SK-N-SH (cell line): ENCODE measurements at regions not wholly inside any gene's neighbourhood (a gene's known extent, or its start where the extent isn't known, plus 50 kb on each side); places are given as distances from the start of the nearest gene placed in this dataset.

Experiments used
- CTCF ChIA-PET: fragments of 300-600, 350-600 bp; formaldehyde crosslinking; extraction: SDS; loops from one replicate; lab custom pipeline; 2021; lab: Yijun Ruan, JAX
- POLR2A ChIA-PET: fragments of 350-600 bp; sonication (Branson Sonifier 250); formaldehyde crosslinking; extraction: SDS; loops from one replicate; lab custom pipeline; 2020; ENCODE audit warnings: antibody characterized with exemption, inconsistent platforms; lab: Yijun Ruan, JAX
- DNase-seq: peaks from one replicate; pipeline ENCODE4 v3.0.0; 2012
- H2AFZ ChIP-seq: fragments of 200-600 bp; sonication (generic); 2 replicates; pipeline ENCODE4 v1.8.1; 2016; ENCODE audit warnings: antibody characterized with exemption, mild to moderate bottlenecking, low read depth
- H3F3A ChIP-seq: fragments of 200-600 bp; sonication (generic); replicated peaks from 2 replicates; pipeline ENCODE3; 2016; ENCODE audit warnings: antibody characterized with exemption, mild to moderate bottlenecking; ENCODE audit not compliant: insufficient read depth
- H3K27ac ChIP-seq, 2 experiments: fragments of 200-500 bp in 1 of 2; fragments of 200-600 bp in 1 of 2; sonication (Bioruptor generic) in 1 of 2; sonication (generic), shearing (Covaris generic) in 1 of 2; 2 replicates each; pipeline versions ENCODE4 v1.5.1 to v1.6.1; 2014 to 2016; ENCODE audit warnings: low read depth in 2 of 2, inconsistent platforms in 1 of 2, low read length in 1 of 2, mild to moderate bottlenecking in 1 of 2, mixed read lengths in 1 of 2
- H3K27me3 ChIP-seq: fragments of 200-600 bp; sonication (generic), shearing (Covaris generic); 2 replicates; pipeline ENCODE4 v1.6.1; 2016; ENCODE audit warnings: mixed run types; ENCODE audit not compliant: insufficient read depth
- H3K36me3 ChIP-seq, 2 experiments: fragments of 200-500 bp in 1 of 2; fragments of 200-600 bp in 1 of 2; sonication (Bioruptor generic) in 1 of 2; sonication (generic) in 1 of 2; replicated peaks in 1 of 2; 2 replicates each; pipeline versions ENCODE3 to v1.5.1; 2014 to 2016; ENCODE audit warnings: low read length in 1 of 2, mild to moderate bottlenecking in 1 of 2; ENCODE audit not compliant: insufficient read depth in 2 of 2, control insufficient read depth in 1 of 2
- H3K4me1 ChIP-seq, 2 experiments: fragments of 200-500 bp in 1 of 2; fragments of 200-600 bp in 1 of 2; sonication (Bioruptor generic) in 1 of 2; sonication (generic), shearing (Covaris generic) in 1 of 2; 2 replicates each; pipeline versions ENCODE4 v1.5.1 to v1.6.1; 2014 to 2016; ENCODE audit warnings: low read depth in 1 of 2, low read length in 1 of 2, mixed run types in 1 of 2; ENCODE audit not compliant: insufficient read depth in 2 of 2, control insufficient read depth in 1 of 2
- H3K4me2 ChIP-seq: fragments of 200-600 bp; sonication (generic), shearing (Covaris generic); 2 replicates; pipeline ENCODE4 v1.6.1; 2017; ENCODE audit warnings: mixed run types
- H3K4me3 ChIP-seq, 2 experiments: fragments of 200-500 bp in 1 of 2; fragments of 200-600 bp in 1 of 2; sonication (Bioruptor generic) in 1 of 2; sonication (generic), shearing (Covaris generic) in 1 of 2; 2 replicates each; pipeline versions ENCODE4 v1.5.1 to v1.8.1; 2014 to 2016; ENCODE audit warnings: low read depth in 2 of 2, inconsistent platforms in 1 of 2, low read length in 1 of 2, mild to moderate bottlenecking in 1 of 2, mixed read lengths in 1 of 2, moderate library complexity in 1 of 2
- H3K79me2 ChIP-seq: fragments of 200-600 bp; sonication (generic); 2 replicates; pipeline ENCODE4 v1.8.1; 2017; ENCODE audit warnings: mild to moderate bottlenecking; ENCODE audit not compliant: insufficient read depth
- H3K9ac ChIP-seq: fragments of 200-600 bp; sonication (generic); 2 replicates; pipeline ENCODE4 v1.6.1; 2017; ENCODE audit warnings: mixed run types
- H3K9me2 ChIP-seq: fragments of 200-600 bp; sonication (generic); 2 replicates; pipeline ENCODE4 v1.6.1; 2017; ENCODE audit warnings: mixed run types
- H3K9me3 ChIP-seq: fragments of 200-600 bp; sonication (generic); 2 replicates; pipeline ENCODE4 v1.6.1; 2017; ENCODE audit warnings: mixed run types, mild to moderate bottlenecking, moderate library complexity
- H4K20me1 ChIP-seq: fragments of 200-600 bp; sonication (generic); 2 replicates; pipeline ENCODE4 v1.6.1; 2017; ENCODE audit warnings: mild to moderate bottlenecking, mixed run types; ENCODE audit not compliant: insufficient read depth
- CHD2 ChIP-seq: fragments of 150-350 bp; IDR thresholded peaks from 2 replicates; pipeline ENCODE4 v1.6.1; 2018; ENCODE audit warnings: low read length; ENCODE audit not compliant: partially characterized antibody
- ELF1 ChIP-seq: IDR thresholded peaks from 2 replicates; pipeline ENCODE4 v1.4.0; 2012
- FOSL2 ChIP-seq: IDR thresholded peaks from 2 replicates; pipeline ENCODE4 v1.4.0; 2012; ENCODE audit warnings: low read depth, mild to moderate bottlenecking, moderate library complexity, borderline replicate concordance
- FOXM1 ChIP-seq: IDR thresholded peaks from 2 replicates; pipeline ENCODE4 v1.4.0; 2012; ENCODE audit warnings: low read depth, mild to moderate bottlenecking
- GABPA ChIP-seq: IDR thresholded peaks from 2 replicates; pipeline ENCODE4 v1.4.0; 2012; ENCODE audit warnings: low read depth, mild to moderate bottlenecking
- GATA2 ChIP-seq: sonication (generic); formaldehyde crosslinking; IDR thresholded peaks from 2 replicates; pipeline ENCODE4 v1.5.0; 2020; ENCODE audit warnings: mild to moderate bottlenecking, missing genetic modification reagents
- MEF2A ChIP-seq: IDR thresholded peaks from 2 replicates; pipeline ENCODE4 v1.4.0; 2012; ENCODE audit warnings: low read depth, borderline replicate concordance
- NFIC ChIP-seq: IDR thresholded peaks from 2 replicates; pipeline ENCODE4 v1.4.0; 2012; ENCODE audit warnings: borderline replicate concordance
- POLR2AphosphoS5 ChIP-seq: IDR thresholded peaks from 2 replicates; pipeline ENCODE4 v1.6.1; 2012; ENCODE audit warnings: low read depth, low read length
- RAD21 ChIP-seq: IDR thresholded peaks from 2 replicates; pipeline ENCODE4 v1.6.1; 2012; ENCODE audit warnings: mild to moderate bottlenecking, low read length
- RCOR1 ChIP-seq: fragments of 150-350 bp; IDR thresholded peaks from 2 replicates; pipeline ENCODE4 v1.6.1; 2017; ENCODE audit warnings: antibody characterized with exemption, low read length
- REST ChIP-seq: IDR thresholded peaks from 2 replicates; pipeline ENCODE4 v1.6.1; 2012; ENCODE audit warnings: mild to moderate bottlenecking, low read depth, low read length, moderate library complexity
- SIN3A ChIP-seq: IDR thresholded peaks from 2 replicates; pipeline ENCODE4 v1.6.1; 2012; ENCODE audit warnings: low read depth, mild to moderate bottlenecking, low read length, moderate library complexity, borderline replicate concordance
- TEAD4 ChIP-seq: IDR thresholded peaks from 2 replicates; pipeline ENCODE4 v1.4.0; 2012; ENCODE audit warnings: mild to moderate bottlenecking, borderline replicate concordance; ENCODE audit not compliant: insufficient read depth
- USF2 ChIP-seq: fragments of 150-350 bp; IDR thresholded peaks from 2 replicates; pipeline ENCODE4 v1.6.1; 2017; ENCODE audit warnings: antibody characterized with exemption, low read length, low read depth, borderline replicate concordance
- YY1 ChIP-seq: IDR thresholded peaks from 2 replicates; pipeline ENCODE4 v1.4.0; 2012; ENCODE audit warnings: low read depth, mild to moderate bottlenecking
- WGBS: methylation state at CpG from one replicate; pipeline ENCODE4 v1.1.6; 2017; ENCODE audit warnings: low lambda C conversion rate; 5-methylcytosine and 5-hydroxymethylcytosine counted together
- TF ChIP-seq, protein P1 (sequence below): fragments of 150-350 bp; IDR thresholded peaks from 2 replicates; pipeline ENCODE4 v1.6.1; 2016; ENCODE audit warnings: mild to moderate bottlenecking, low read depth, low read length
- TF ChIP-seq, protein P2 (sequence below): IDR thresholded peaks from 2 replicates; pipeline ENCODE4 v1.4.0; 2012; ENCODE audit warnings: low read depth, borderline replicate concordance
- TF ChIP-seq, protein P3 (sequence below): IDR thresholded peaks from 2 replicates; pipeline ENCODE4 v1.4.0; 2012; ENCODE audit warnings: low read depth, borderline replicate concordance

GRCh38 chr17:31674305-31674704 lies 184.7 kb downstream of the COPRS start (continued):
- TF ChIP-seq, protein P1, sequence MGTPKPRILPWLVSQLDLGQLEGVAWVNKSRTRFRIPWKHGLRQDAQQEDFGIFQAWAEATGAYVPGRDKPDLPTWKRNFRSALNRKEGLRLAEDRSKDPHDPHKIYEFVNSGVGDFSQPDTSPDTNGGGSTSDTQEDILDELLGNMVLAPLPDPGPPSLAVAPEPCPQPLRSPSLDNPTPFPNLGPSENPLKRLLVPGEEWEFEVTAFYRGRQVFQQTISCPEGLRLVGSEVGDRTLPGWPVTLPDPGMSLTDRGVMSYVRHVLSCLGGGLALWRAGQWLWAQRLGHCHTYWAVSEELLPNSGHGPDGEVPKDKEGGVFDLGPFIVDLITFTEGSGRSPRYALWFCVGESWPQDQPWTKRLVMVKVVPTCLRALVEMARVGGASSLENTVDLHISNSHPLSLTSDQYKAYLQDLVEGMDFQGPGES: no peak
- TF ChIP-seq TEAD4 (peak; percentile 89), MEF2A (no peak; the same call in 1 of the 2 replicates), YY1 (no peak), FOXM1 (0 out of 2 replicates have a peak, but pooled peaks have one; percentile 30), FOSL2 (peak; percentile 85; the same call in 1 of the 2 replicates), SIN3A (no peak), GATA2 (no peak), NFIC (peak; percentile 91), GABPA (no peak), CHD2 (no peak), USF2 (no peak), POLR2AphosphoS5 (no peak; the same call in 1 of the 2 replicates), RAD21 (no peak), ELF1 (no peak)
- TF ChIP-seq, protein P2, sequence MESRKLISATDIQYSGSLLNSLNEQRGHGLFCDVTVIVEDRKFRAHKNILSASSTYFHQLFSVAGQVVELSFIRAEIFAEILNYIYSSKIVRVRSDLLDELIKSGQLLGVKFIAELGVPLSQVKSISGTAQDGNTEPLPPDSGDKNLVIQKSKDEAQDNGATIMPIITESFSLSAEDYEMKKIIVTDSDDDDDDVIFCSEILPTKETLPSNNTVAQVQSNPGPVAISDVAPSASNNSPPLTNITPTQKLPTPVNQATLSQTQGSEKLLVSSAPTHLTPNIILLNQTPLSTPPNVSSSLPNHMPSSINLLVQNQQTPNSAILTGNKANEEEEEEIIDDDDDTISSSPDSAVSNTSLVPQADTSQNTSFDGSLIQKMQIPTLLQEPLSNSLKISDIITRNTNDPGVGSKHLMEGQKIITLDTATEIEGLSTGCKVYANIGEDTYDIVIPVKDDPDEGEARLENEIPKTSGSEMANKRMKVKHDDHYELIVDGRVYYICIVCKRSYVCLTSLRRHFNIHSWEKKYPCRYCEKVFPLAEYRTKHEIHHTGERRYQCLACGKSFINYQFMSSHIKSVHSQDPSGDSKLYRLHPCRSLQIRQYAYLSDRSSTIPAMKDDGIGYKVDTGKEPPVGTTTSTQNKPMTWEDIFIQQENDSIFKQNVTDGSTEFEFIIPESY: 0 out of 2 replicates have a peak, but pooled peaks have one; percentile 17
- TF ChIP-seq, protein P3, sequence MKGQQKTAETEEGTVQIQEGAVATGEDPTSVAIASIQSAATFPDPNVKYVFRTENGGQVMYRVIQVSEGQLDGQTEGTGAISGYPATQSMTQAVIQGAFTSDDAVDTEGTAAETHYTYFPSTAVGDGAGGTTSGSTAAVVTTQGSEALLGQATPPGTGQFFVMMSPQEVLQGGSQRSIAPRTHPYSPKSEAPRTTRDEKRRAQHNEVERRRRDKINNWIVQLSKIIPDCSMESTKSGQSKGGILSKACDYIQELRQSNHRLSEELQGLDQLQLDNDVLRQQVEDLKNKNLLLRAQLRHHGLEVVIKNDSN: no peak

GRCh38 chr17:31673076-31673475 lies 186.0 kb downstream of the COPRS start:
- H3K27ac ChIP-seq: no peak overlapping the region
- H3K79me2 ChIP-seq: no peaks in the 10 kb centered on the region
- no peak overlapping the region for H2AFZ ChIP-seq
- H3F3A ChIP-seq: peaks cover 18% of the 10 kb centered on the region
- peaks cover 2 to 14% of the 10 kb centered on the region in 2 experiments; a peak in 3 of 4 replicates for H3K4me1 ChIP-seq
- no peak overlapping the region for H3K4me2 ChIP-seq
- CTCF ChIA-PET: interaction anchor here (1.3 to 1.8 kb wide), 2 partner anchors 23 to 169 kb away, joined by 3 to 7 read pairs; no protein-coding TSS in a partner anchor
- H3K9me2 ChIP-seq: no peaks in the 10 kb centered on the region
- no peak for TF ChIP-seq RCOR1
- peak; percentile 70 for TF ChIP-seq REST
- DNase-seq: no peak
- no peaks in the 10 kb centered on the region for H3K27me3 ChIP-seq
- POLR2A ChIA-PET: no interaction called here
- H3K4me3 ChIP-seq: no peak overlapping the region
- H3K9me3 ChIP-seq: no peaks in the 10 kb centered on the region
- H3K9ac ChIP-seq: no peak overlapping the region
- H3K36me3 ChIP-seq: no peaks in the 10 kb centered on the region
- WGBS: 73% methylated on average over 8 of the region's 8 CpGs
- H4K20me1 ChIP-seq: no peaks in the 10 kb centered on the region
